ENCODE measurements at regions not wholly inside any gene's neighbourhood (a gene's known extent, or its start where the extent isn't known, plus 50 kb on each side); places are given as distances from the start of the nearest gene placed in this dataset.
A peak's percentile ranks its signal among the peaks of the same experiment; 100 is the strongest.

DNA sequence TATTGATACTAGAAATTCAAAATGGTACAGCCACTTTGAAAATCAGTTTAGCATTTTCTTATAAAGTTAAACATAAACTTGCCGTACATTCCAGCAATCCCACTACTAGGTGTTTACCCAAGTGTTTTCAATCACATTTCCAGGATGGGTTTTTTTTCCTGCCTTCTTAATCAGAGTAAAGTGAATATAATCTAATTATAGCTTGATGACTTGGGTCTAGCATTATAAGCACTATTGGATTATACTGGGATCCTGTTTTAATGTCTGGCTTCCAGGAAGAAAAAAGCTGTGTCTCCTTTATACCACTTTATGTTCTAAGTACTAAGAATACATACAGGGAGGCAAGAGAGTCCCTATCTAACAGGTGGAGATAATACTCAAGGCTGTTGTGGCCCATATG, 103.3 kb upstream of the KLHL13 start:
- 71 to 82% methylated on average over 1 of the region's 1 CpG for WGBS, 2 donors (ENCODE audit: low coverage in 1 of 2)

GRCh38 chrX:118220509-118220908, 103.9 kb upstream of the KLHL13 start:
- H3K9me3 ChIP-seq = no peaks in the 10 kb centered on the region
- peaks cover 0 to 18% (median 2%) of the 10 kb centered on the region in 4 donors for H3K4me1 ChIP-seq
- intact Hi-C loops (cut with DNase I; ENCODE audit: low total_unique reads) (no loop called here), in situ Hi-C loops (cut with MboI; ENCODE audit: low pct_ligation_motif_present in 1 of 4, low pct_unique_long_range_greater_than_20kb in 1 of 4, low sequenced_read_pairs in 3 of 4) (loop anchor here in 1 of 4 donors (10.0 kb wide), 1 partner anchor 226 kb away; no protein-coding TSS in a partner anchor)
- no peak overlapping the region for H3K4me3 ChIP-seq
- no peak for TF ChIP-seq POLR2A (IDR thresholded peaks at IDR 0.05)
- no peak for TF ChIP-seq EP300 (IDR thresholded peaks at IDR 0.05; ENCODE audit: low read depth)
- TF ChIP-seq CTCF (IDR thresholded peaks at IDR 0.05) = no peak
- TF ChIP-seq POLR2AphosphoS5 (IDR thresholded peaks at IDR 0.05) = no peak
- WGBS, 2 donors (ENCODE audit: low coverage in 1 of 2) = 76% methylated on average over 1 of the region's 1 CpG; no CpG with 5 or more reads in 1 of the 2 donors
- H3K36me3 ChIP-seq = no peaks in the 10 kb centered on the region
- no peak for DNase-seq
- no peaks in the 10 kb centered on the region for H3K27me3 ChIP-seq
- H3K27ac ChIP-seq = peak overlapping the region in 3 of 4 donors; percentile 6 to 10 (median 9)

More for the DNA sequence above, 103.3 kb upstream of the KLHL13 start:
- no peak for TF ChIP-seq POLR2AphosphoS5 (IDR thresholded peaks at IDR 0.05)
- no peak for TF ChIP-seq EP300 (IDR thresholded peaks at IDR 0.05; ENCODE audit: low read depth)
- no peak for TF ChIP-seq POLR2A (IDR thresholded peaks at IDR 0.05)
- TF ChIP-seq CTCF (IDR thresholded peaks at IDR 0.05) = no peak
- H3K27me3 ChIP-seq = no peaks in the 10 kb centered on the region
- peak overlapping the region in 2 of 4 donors; percentile 6 to 10 for H3K27ac ChIP-seq
- no peaks in the 10 kb centered on the region for H3K9me3 ChIP-seq
- peaks cover 0 to 20% (median 2%) of the 10 kb centered on the region in 4 donors for H3K4me1 ChIP-seq
- in situ Hi-C loops (cut with MboI; ENCODE audit: low pct_ligation_motif_present in 1 of 4, low pct_unique_long_range_greater_than_20kb in 1 of 4, low sequenced_read_pairs in 3 of 4) = loop anchor here in 1 of 4 donors (10.0 kb wide), 1 partner anchor 225 kb away; no protein-coding TSS in a partner anchor
- intact Hi-C loops (cut with DNase I; ENCODE audit: low total_unique reads) = no loop called here
- DNase-seq = no peak
- no peak overlapping the region for H3K4me3 ChIP-seq
- no peaks in the 10 kb centered on the region for H3K36me3 ChIP-seq

DNA sequence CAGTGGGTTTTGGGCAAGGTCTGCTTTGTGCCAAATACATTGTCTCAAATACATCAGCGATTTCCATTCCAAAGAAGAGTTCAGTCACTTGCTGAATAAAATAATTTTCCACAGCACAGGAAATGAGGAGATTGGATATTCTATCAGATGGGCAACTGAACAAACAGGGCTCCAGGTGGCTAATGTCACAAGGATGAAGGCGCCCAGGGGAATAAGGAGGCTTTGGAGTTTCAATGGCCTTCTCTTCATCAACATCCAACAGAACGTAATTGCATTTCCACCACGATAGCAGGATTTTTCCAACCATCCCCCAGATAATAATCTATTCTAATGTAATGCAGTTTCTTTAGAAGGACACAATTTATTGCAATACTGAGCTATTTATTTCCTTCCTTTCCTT, 104.7 kb upstream of the KLHL13 start:
- Histone ChIP-seq H3K27me3 (no peaks in the 10 kb centered on the region), H3K27ac (peak overlapping the region in 1 of 4 donors; percentile 9), H3K4me3 (no peak overlapping the region), H3K9me3 (no peaks in the 10 kb centered on the region), H3K36me3 (no peaks in the 10 kb centered on the region), H3K4me1 (peaks cover 0 to 16% (median 2%) of the 10 kb centered on the region in 4 donors)
- 76 to 79% methylated on average over 3 to 4 of the region's 4 CpGs for WGBS, 2 donors (ENCODE audit: low coverage in 1 of 2)
- intact Hi-C loops (cut with DNase I; ENCODE audit: low total_unique reads) = no loop called here
- in situ Hi-C loops (cut with MboI; ENCODE audit: low pct_ligation_motif_present in 1 of 4, low pct_unique_long_range_greater_than_20kb in 1 of 4, low sequenced_read_pairs in 3 of 4) = loop anchor here in 1 of 4 donors (10.0 kb wide), 1 partner anchor 226 kb away; no protein-coding TSS in a partner anchor
- TF ChIP-seq POLR2AphosphoS5 (IDR thresholded peaks at IDR 0.05) = no peak
- TF ChIP-seq CTCF (IDR thresholded peaks at IDR 0.05) = no peak
- no peak for TF ChIP-seq POLR2A (IDR thresholded peaks at IDR 0.05)
- DNase-seq = no peak

- Histone ChIP-seq H3K9me3 (no peaks in the 10 kb centered on the region), H3K36me3 (no peaks in the 10 kb centered on the region), H3K27me3 (no peaks in the 10 kb centered on the region), H3K4me1 (peaks cover 0 to 16% (median 2%) of the 10 kb centered on the region in 4 donors), H3K4me3 (no peak overlapping the region), H3K27ac (no peak overlapping the region)
- TF ChIP-seq EP300 (IDR thresholded peaks at IDR 0.05; ENCODE audit: low read depth) = no peak
- no peak for TF ChIP-seq CTCF (IDR thresholded peaks at IDR 0.05)
- TF ChIP-seq POLR2AphosphoS5 (IDR thresholded peaks at IDR 0.05) = no peak
- TF ChIP-seq POLR2A (IDR thresholded peaks at IDR 0.05) = no peak
- no peak for DNase-seq
- in situ Hi-C loops (cut with MboI; ENCODE audit: low pct_ligation_motif_present in 1 of 4, low pct_unique_long_range_greater_than_20kb in 1 of 4, low sequenced_read_pairs in 3 of 4) = loop anchor here in 1 of 4 donors (10.0 kb wide), 1 partner anchor 227 kb away; no protein-coding TSS in a partner anchor
- 47 to 49% methylated on average over 2 to 3 of the region's 3 CpGs for WGBS, 2 donors (ENCODE audit: low coverage in 1 of 2)
- intact Hi-C loops (cut with DNase I; ENCODE audit: low total_unique reads) = no loop called here
These were observed 105.1 kb upstream of the KLHL13 start for GRCh38 chrX:118221733-118222132.

Measured in transverse colon (tissue), 4 donors.